ENCODE measurements at regions not wholly inside any gene's neighbourhood (a gene's known extent, or its start where the extent isn't known, plus 50 kb on each side); places are given as distances from the start of the nearest gene placed in this dataset.

- no peak for DNase-seq (ENCODE audit: low spot score)
- intact Hi-C loops (cut with micrococcal nuclease; ENCODE audit: unreplicated experiment), result no loop called here
Observed at GRCh38 chr6:91538622-91539021, 951.8 kb upstream of the MAP3K7 start.

GRCh38 chr6:91534614-91535013, 947.7 kb upstream of the MAP3K7 start:
- Histone ChIP-seq H3K36me3 (ENCODE audit: insufficient read depth, low read length, poor library complexity, severe bottlenecking) (no peaks in the 10 kb centered on the region), H3K4me3 (ENCODE audit: low read depth, low read length, poor library complexity, severe bottlenecking) (no peak overlapping the region), H3K4me1 (ENCODE audit: insufficient read depth, low read length, poor library complexity, severe bottlenecking) (no peaks in the 10 kb centered on the region), H3K27me3 (replicated peaks; ENCODE audit: insufficient read depth, low read depth, low read length, poor library complexity) (no peaks in the 10 kb centered on the region), H3K9me3 (ENCODE audit: low read depth, low read length, poor library complexity, severe bottlenecking) (no peaks in the 10 kb centered on the region), H3K27ac (ENCODE audit: low read depth, low read length, poor library complexity, severe bottlenecking) (no peak overlapping the region)
- DNase-seq (ENCODE audit: low spot score), result no peak
- CTCF ChIA-PET, result no interaction called here
- peak; percentile 45 for TF ChIP-seq CTCF (conservative IDR thresholded peaks at IDR 0.05; ENCODE audit: low read depth, low read length)
- no peak for TF ChIP-seq EZH2 (IDR thresholded peaks at IDR 0.05; ENCODE audit: borderline replicate concordance, low read depth, low read length, poor library complexity, severe bottlenecking)
- intact Hi-C loops (cut with micrococcal nuclease; ENCODE audit: unreplicated experiment), result no loop called here
- POLR2A ChIA-PET (ENCODE audit: low non-redundant PET), result no interaction called here
- no TSS peak for BruUV-seq (replicated peaks)

More at GRCh38 chr6:91538622-91539021, 951.8 kb upstream of the MAP3K7 start:
- Histone ChIP-seq H3K36me3 (ENCODE audit: insufficient read depth, low read length, poor library complexity, severe bottlenecking) (no peaks in the 10 kb centered on the region), H3K9me3 (ENCODE audit: low read depth, low read length, poor library complexity, severe bottlenecking) (no peaks in the 10 kb centered on the region), H3K4me3 (ENCODE audit: low read depth, low read length, poor library complexity, severe bottlenecking) (no peak overlapping the region), H3K27me3 (replicated peaks; ENCODE audit: insufficient read depth, low read depth, low read length, poor library complexity) (no peaks in the 10 kb centered on the region), H3K4me1 (ENCODE audit: insufficient read depth, low read length, poor library complexity, severe bottlenecking) (no peaks in the 10 kb centered on the region), H3K27ac (ENCODE audit: low read depth, low read length, poor library complexity, severe bottlenecking) (no peak overlapping the region)
- no peak for TF ChIP-seq CTCF (conservative IDR thresholded peaks at IDR 0.05; ENCODE audit: low read depth, low read length)
- no peak for TF ChIP-seq EZH2 (IDR thresholded peaks at IDR 0.05; ENCODE audit: borderline replicate concordance, low read depth, low read length, poor library complexity, severe bottlenecking)
- POLR2A ChIA-PET (ENCODE audit: low non-redundant PET), result no interaction called here
- CTCF ChIA-PET, result no interaction called here
- no TSS peak for BruUV-seq (replicated peaks)

- ChIA-PET CTCF (no interaction called here), POLR2A (ENCODE audit: low non-redundant PET) (no interaction called here)
- DNase-seq (ENCODE audit: low spot score), result no peak
- H3K9me3 ChIP-seq (ENCODE audit: low read depth, low read length, poor library complexity, severe bottlenecking), result no peaks in the 10 kb centered on the region
- H3K4me1 ChIP-seq (ENCODE audit: insufficient read depth, low read length, poor library complexity, severe bottlenecking), result no peaks in the 10 kb centered on the region
- no peak overlapping the region for H3K27ac ChIP-seq (ENCODE audit: low read depth, low read length, poor library complexity, severe bottlenecking)
- no peak for TF ChIP-seq EZH2 (IDR thresholded peaks at IDR 0.05; ENCODE audit: borderline replicate concordance, low read depth, low read length, poor library complexity, severe bottlenecking)
- no peak for TF ChIP-seq CTCF (conservative IDR thresholded peaks at IDR 0.05; ENCODE audit: low read depth, low read length)
- H3K36me3 ChIP-seq (ENCODE audit: insufficient read depth, low read length, poor library complexity, severe bottlenecking), result no peaks in the 10 kb centered on the region
- no peaks in the 10 kb centered on the region for H3K27me3 ChIP-seq (replicated peaks; ENCODE audit: insufficient read depth, low read depth, low read length, poor library complexity)
- intact Hi-C loops (cut with micrococcal nuclease; ENCODE audit: unreplicated experiment), result no loop called here
- H3K4me3 ChIP-seq (ENCODE audit: low read depth, low read length, poor library complexity, severe bottlenecking), result no peak overlapping the region
- no TSS peak for BruUV-seq (replicated peaks)
Observed at GRCh38 chr6:91523511-91523910, 936.6 kb upstream of the MAP3K7 start.

All from A673 (cell line).